HG03565 (cell line): ENCODE measurements at regions not wholly inside any gene's neighbourhood (a gene's known extent, or its start where the extent isn't known, plus 50 kb on each side); places are given as distances from the start of the nearest gene placed in this dataset.
"Not testable (repeated sequence)": the region's sequence is repeated elsewhere in the genome, so short reads cannot be mapped to it uniquely, and the experiment has no call there.

Experiments used
- ATAC-seq: cut with Tn5 transposase; IDR thresholded peaks from one replicate; pipeline ENCODE4 v1.9.1; 2021; ENCODE audit warnings: mild to moderate bottlenecking, moderate library complexity; ENCODE audit not compliant: unreplicated experiment

- ATAC-seq: no peak
Measured at GRCh38 chr17:77332034-77332971, 191.5 kb downstream of the SEC14L1 start.

GRCh38 chr17:77332981-77333685 is 192.4 kb downstream of the SEC14L1 start:
- ATAC-seq: no peak

GRCh38 chr17:77337150-77337549 is 196.4 kb downstream of the SEC14L1 start:
- no peak for ATAC-seq

- ATAC-seq: no peak
Measured at GRCh38 chr17:77341069-77341541, 200.3 kb downstream of the SEC14L1 start.

GRCh38 chr17:77342656-77342990 is 201.9 kb downstream of the SEC14L1 start:
- not testable (repeated sequence) for ATAC-seq

- ATAC-seq: no peak
Measured at GRCh38 chr17:77343031-77343800, 202.4 kb downstream of the SEC14L1 start.

- ATAC-seq: no peak
Measured at GRCh38 chr17:77344038-77344437, 203.3 kb downstream of the SEC14L1 start.

- no peak for ATAC-seq
Measured at GRCh38 chr17:77345260-77345910, 204.6 kb downstream of the SEC14L1 start.

GRCh38 chr17:77346765-77347164 is 206.0 kb downstream of the SEC14L1 start:
- ATAC-seq: no peak

- no peak for ATAC-seq
Measured at GRCh38 chr17:77347544-77347943, 206.8 kb downstream of the SEC14L1 start.

GRCh38 chr17:77349976-77350830 is 209.4 kb downstream of the SEC14L1 start:
- no peak for ATAC-seq

GRCh38 chr17:77352441-77352840 is 211.7 kb downstream of the SEC14L1 start:
- no peak for ATAC-seq

- ATAC-seq: no peak
Measured at GRCh38 chr17:77352996-77353395, 212.2 kb downstream of the SEC14L1 start.

GRCh38 chr17:77353684-77354419 is 213.1 kb downstream of the SEC14L1 start:
- no peak for ATAC-seq

- ATAC-seq: no peak
Measured at GRCh38 chr17:77354420-77354669, 213.6 kb downstream of the SEC14L1 start.

- ATAC-seq: no peak
Measured at GRCh38 chr17:77354670-77355455, 214.1 kb downstream of the SEC14L1 start.

- no peak for ATAC-seq
Measured at GRCh38 chr17:77356109-77356689, 215.4 kb downstream of the SEC14L1 start.

GRCh38 chr17:77356690-77357201 is 216.0 kb downstream of the SEC14L1 start:
- ATAC-seq: no peak
